Loucy (cell line): ENCODE measurements at regions not wholly inside any gene's neighbourhood (a gene's known extent, or its start where the extent isn't known, plus 50 kb on each side); places are given as distances from the start of the nearest gene placed in this dataset.

Source experiments
- H2AFZ ChIP-seq: fragments of 200-600 bp; sonication (generic); 2 replicates; pipeline ENCODE4 v1.6.0; 2016; ENCODE audit warnings: antibody characterized with exemption, mild to moderate bottlenecking, low read length, moderate library complexity
- H3F3A ChIP-seq: fragments of 200-600 bp; 2 replicates; pipeline ENCODE4 v1.6.0; 2016; ENCODE audit warnings: antibody characterized with exemption, low read depth, mild to moderate bottlenecking
- H3K27me3 ChIP-seq: fragments of 200-600 bp; sonication (generic); 2 replicates; pipeline ENCODE4 v1.6.1; 2014; ENCODE audit warnings: low read length, mild to moderate bottlenecking; ENCODE audit not compliant: insufficient read depth, poor library complexity, severe bottlenecking
- H3K36me3 ChIP-seq: fragments of 200-600 bp; sonication (generic); 2 replicates; pipeline ENCODE4 v1.6.1; 2016; ENCODE audit warnings: low read length; ENCODE audit not compliant: insufficient read depth
- H3K4me1 ChIP-seq: fragments of 200-600 bp; sonication (generic); 2 replicates; pipeline ENCODE4 v1.5.1; 2014; ENCODE audit warnings: low read length, mild to moderate bottlenecking; ENCODE audit not compliant: insufficient read depth, poor library complexity, severe bottlenecking
- H3K4me2 ChIP-seq: fragments of 200-600 bp; sonication (generic); 2 replicates; pipeline ENCODE4 v1.6.0; 2014; ENCODE audit warnings: antibody characterized with exemption, low read length, low read depth, mild to moderate bottlenecking; ENCODE audit not compliant: poor library complexity, severe bottlenecking
- H3K4me3 ChIP-seq: fragments of 200-600 bp; sonication (generic); 2 replicates; pipeline ENCODE4 v1.5.1; 2014; ENCODE audit warnings: low read length, mild to moderate bottlenecking, mixed read lengths; ENCODE audit not compliant: poor library complexity, severe bottlenecking
- H3K79me2 ChIP-seq: fragments of 200-600 bp; sonication (generic); 2 replicates; pipeline ENCODE4 v1.6.1; 2014; ENCODE audit warnings: low read length; ENCODE audit not compliant: insufficient read depth
- H3K9ac ChIP-seq: fragments of 200-600 bp; sonication (generic); 2 replicates; pipeline ENCODE4 v1.6.0; 2014; ENCODE audit warnings: mild to moderate bottlenecking, low read depth, low read length, moderate library complexity; ENCODE audit not compliant: poor library complexity, severe bottlenecking
- H3K9me2 ChIP-seq: fragments of 200-600 bp; sonication (generic); replicated peaks from 2 replicates; pipeline ENCODE4 v1.6.1; 2016; ENCODE audit warnings: low read depth, low read length, mixed read lengths
- H3K9me3 ChIP-seq: fragments of 200-600 bp; sonication (generic); 2 replicates; pipeline ENCODE4 v1.6.1; 2014; ENCODE audit warnings: mild to moderate bottlenecking, antibody characterized with exemption, low read length, low read depth; ENCODE audit not compliant: insufficient read depth
- H4K20me1 ChIP-seq: fragments of 200-600 bp; sonication (generic); 2 replicates; pipeline ENCODE4 v1.6.0; 2014; ENCODE audit warnings: antibody characterized with exemption, low read length, mild to moderate bottlenecking; ENCODE audit not compliant: insufficient read depth, poor library complexity, severe bottlenecking
- EZH2phosphoT487 ChIP-seq: fragments of 200-600 bp; IDR thresholded peaks from 2 replicates; pipeline ENCODE4 v1.6.1; 2018; ENCODE audit warnings: antibody characterized with exemption, mild to moderate bottlenecking, moderate library complexity, borderline replicate concordance
- TF ChIP-seq, protein P1 (sequence below): fragments of 200-600 bp; sonication (generic); conservative IDR thresholded peaks from 2 replicates; pipeline ENCODE4 v1.5.1; 2014; ENCODE audit warnings: mild to moderate bottlenecking, antibody characterized with exemption, low read length

DNA sequence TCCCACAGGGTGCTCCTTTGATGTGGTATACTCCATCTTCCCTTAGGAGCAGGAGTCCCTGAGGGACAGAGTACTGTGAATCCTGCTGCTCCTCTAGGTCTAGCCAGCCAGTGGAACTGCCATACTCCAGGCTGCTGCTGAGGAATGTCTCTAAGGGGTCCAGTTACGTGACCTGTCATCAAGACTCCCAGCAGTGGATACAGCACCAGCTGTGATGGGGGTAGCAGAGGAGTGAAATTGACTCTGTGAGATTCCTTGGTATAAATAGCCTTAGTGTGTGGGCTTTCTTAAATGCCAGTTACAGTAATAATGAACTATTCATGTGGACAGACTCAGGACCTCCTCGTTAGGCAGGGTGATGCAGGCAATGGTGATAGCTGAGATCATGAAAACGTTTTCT is 140.4 kb upstream of the LUZP2 start:
- H3K9ac ChIP-seq: no peak overlapping the region
- H4K20me1 ChIP-seq: no peaks in the 10 kb centered on the region
- H3K4me1 ChIP-seq: no peaks in the 10 kb centered on the region
- H3K9me3 ChIP-seq: no peaks in the 10 kb centered on the region
- no peak overlapping the region for H3K4me3 ChIP-seq
- H3K79me2 ChIP-seq: no peaks in the 10 kb centered on the region
- no peak overlapping the region for H2AFZ ChIP-seq
- H3K9me2 ChIP-seq: no peaks in the 10 kb centered on the region
- no peak overlapping the region for H3K4me2 ChIP-seq
- TF ChIP-seq, protein P1, sequence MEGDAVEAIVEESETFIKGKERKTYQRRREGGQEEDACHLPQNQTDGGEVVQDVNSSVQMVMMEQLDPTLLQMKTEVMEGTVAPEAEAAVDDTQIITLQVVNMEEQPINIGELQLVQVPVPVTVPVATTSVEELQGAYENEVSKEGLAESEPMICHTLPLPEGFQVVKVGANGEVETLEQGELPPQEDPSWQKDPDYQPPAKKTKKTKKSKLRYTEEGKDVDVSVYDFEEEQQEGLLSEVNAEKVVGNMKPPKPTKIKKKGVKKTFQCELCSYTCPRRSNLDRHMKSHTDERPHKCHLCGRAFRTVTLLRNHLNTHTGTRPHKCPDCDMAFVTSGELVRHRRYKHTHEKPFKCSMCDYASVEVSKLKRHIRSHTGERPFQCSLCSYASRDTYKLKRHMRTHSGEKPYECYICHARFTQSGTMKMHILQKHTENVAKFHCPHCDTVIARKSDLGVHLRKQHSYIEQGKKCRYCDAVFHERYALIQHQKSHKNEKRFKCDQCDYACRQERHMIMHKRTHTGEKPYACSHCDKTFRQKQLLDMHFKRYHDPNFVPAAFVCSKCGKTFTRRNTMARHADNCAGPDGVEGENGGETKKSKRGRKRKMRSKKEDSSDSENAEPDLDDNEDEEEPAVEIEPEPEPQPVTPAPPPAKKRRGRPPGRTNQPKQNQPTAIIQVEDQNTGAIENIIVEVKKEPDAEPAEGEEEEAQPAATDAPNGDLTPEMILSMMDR: no peak
- TF ChIP-seq EZH2phosphoT487: no peak
- H3K27me3 ChIP-seq: no peaks in the 10 kb centered on the region
- H3K36me3 ChIP-seq: no peaks in the 10 kb centered on the region
- H3F3A ChIP-seq: no peaks in the 10 kb centered on the region

DNA sequence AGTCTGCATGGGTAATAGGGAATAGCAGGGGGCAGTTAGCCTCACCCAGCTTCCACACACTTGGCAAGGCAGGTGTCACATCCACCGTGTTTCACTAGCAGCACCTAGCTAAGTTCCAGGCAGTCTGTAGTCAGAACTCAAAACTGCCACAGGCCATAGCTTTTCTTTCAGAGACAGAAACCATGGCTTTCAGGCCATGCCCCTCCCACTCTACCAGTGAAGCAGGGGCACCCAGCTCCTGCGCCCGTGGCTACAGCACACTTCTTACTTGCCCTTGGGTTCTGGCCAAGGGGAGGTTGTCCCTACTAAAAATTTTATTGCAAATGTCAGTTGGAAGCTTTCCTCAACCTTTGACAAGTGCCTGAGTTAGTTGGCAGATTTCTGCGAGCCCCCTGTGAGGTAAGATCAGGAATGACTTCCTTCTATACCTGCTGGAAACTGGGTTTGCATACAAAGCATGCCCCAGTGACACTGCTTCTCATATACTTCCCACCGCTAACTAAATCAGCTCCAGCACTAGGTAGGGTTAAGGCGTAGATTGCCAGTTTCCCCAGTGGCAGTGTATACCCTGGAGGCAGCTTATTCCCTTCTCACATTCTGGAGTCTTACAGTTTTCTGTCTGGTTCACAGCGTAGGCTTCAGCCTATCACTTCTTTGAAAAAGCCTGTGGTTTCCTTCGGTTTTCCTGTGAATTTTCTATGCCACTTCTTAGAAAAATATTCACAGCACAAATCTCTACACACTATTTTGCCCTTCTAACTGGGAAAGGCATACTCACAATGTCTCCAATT is 139.0 kb upstream of the LUZP2 start:
- Histone ChIP-seq H3K4me2 (no peak overlapping the region), H3K9me3 (peaks cover 8% of the 10 kb centered on the region; the same call in 1 of the 2 replicates), H2AFZ (peak overlapping the region; percentile 49; the same call in 1 of the 2 replicates), H3F3A (no peaks in the 10 kb centered on the region), H3K36me3 (no peaks in the 10 kb centered on the region), H3K4me1 (no peaks in the 10 kb centered on the region), H4K20me1 (no peaks in the 10 kb centered on the region), H3K79me2 (no peaks in the 10 kb centered on the region), H3K4me3 (no peak overlapping the region), H3K9me2 (no peaks in the 10 kb centered on the region), H3K9ac (no peak overlapping the region), H3K27me3 (no peaks in the 10 kb centered on the region)
- TF ChIP-seq, protein P1: no peak
- no peak for TF ChIP-seq EZH2phosphoT487

DNA sequence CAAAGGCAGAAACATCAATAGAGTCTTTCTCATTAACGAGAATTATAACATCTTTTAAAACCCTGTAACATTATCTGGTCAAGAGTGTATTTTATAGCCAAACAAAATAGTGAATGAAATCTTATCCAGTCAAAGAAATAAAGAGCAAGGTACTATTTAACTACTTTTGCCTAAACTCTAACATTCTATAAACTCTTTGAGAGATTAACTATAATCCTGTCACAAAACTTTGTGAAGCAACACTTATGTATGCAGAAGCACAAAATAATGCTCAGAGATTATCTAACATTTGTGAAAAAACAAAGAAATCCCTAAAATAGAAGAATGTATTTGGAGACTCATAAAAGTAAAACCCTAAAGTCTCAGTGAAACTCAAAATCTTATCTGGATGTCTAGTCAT is 124.4 kb upstream of the LUZP2 start:
- Histone ChIP-seq H3K4me2 (no peak overlapping the region), H3K79me2 (no peaks in the 10 kb centered on the region), H3K9me2 (no peaks in the 10 kb centered on the region), H3F3A (no peaks in the 10 kb centered on the region), H3K9me3 (no peaks in the 10 kb centered on the region), H4K20me1 (no peaks in the 10 kb centered on the region), H3K4me3 (no peak overlapping the region), H3K27me3 (no peaks in the 10 kb centered on the region), H3K9ac (no peak overlapping the region), H3K4me1 (peaks cover 2% of the 10 kb centered on the region), H2AFZ (no peak overlapping the region), H3K36me3 (no peaks in the 10 kb centered on the region)
- TF ChIP-seq, protein P1: no peak
- TF ChIP-seq EZH2phosphoT487: no peak
